Endothelial cell (in vitro differentiated cells): ENCODE measurements at regions not wholly inside any gene's neighbourhood (a gene's known extent, or its start where the extent isn't known, plus 50 kb on each side); places are given as distances from the start of the nearest gene placed in this dataset.
A peak's percentile ranks its signal among the peaks of the same experiment; 100 is the strongest.

Experiments used
- DNase-seq: peaks from one replicate; pipeline ENCODE4 v3.0.0; 2021; ENCODE audit warnings: low spot score
- H3K27ac Mint-ChIP-seq: one replicate; pipeline ENCODE4 v1.8.0; 2021; ENCODE audit warnings: mixed read lengths, inconsistent platforms; ENCODE audit not compliant: unreplicated experiment
- H3K27me3 Mint-ChIP-seq: one replicate; pipeline ENCODE4 v1.8.0; 2021; ENCODE audit warnings: mild to moderate bottlenecking, moderate library complexity, mixed read lengths, inconsistent platforms; ENCODE audit not compliant: unreplicated experiment
- H3K36me3 Mint-ChIP-seq: one replicate; pipeline ENCODE4 v1.8.0; 2021; ENCODE audit warnings: mild to moderate bottlenecking, low read depth, mixed read lengths, inconsistent platforms; ENCODE audit not compliant: unreplicated experiment
- H3K4me1 Mint-ChIP-seq: one replicate; pipeline ENCODE4 v1.8.0; 2021; ENCODE audit warnings: mild to moderate bottlenecking, mixed read lengths, inconsistent platforms; ENCODE audit not compliant: unreplicated experiment
- H3K4me3 Mint-ChIP-seq: one replicate; pipeline ENCODE4 v1.8.0; 2021; ENCODE audit warnings: mild to moderate bottlenecking, mixed read lengths, inconsistent platforms; ENCODE audit not compliant: unreplicated experiment
- H3K9me3 Mint-ChIP-seq: one replicate; pipeline ENCODE4 v1.8.0; 2021; ENCODE audit warnings: mixed read lengths, inconsistent platforms; ENCODE audit not compliant: unreplicated experiment
- CTCF ChIP-seq: fragments of 200-600 bp; sonication (generic); IDR thresholded peaks from one replicate; pipeline ENCODE4 v1.5.0; 2021; ENCODE audit warnings: antibody characterized with exemption; ENCODE audit not compliant: unreplicated experiment

GRCh38 chr10:30534465-30535144, 94.9 kb downstream of the LYZL2 start:
- DNase-seq, result peak; percentile 68
- Mint-ChIP-seq H3K36me3 (no peaks in the 10 kb centered on the region), H3K4me3 (no peak overlapping the region), H3K27me3 (peaks cover 2% of the 10 kb centered on the region), H3K27ac (no peak overlapping the region), H3K9me3 (no peaks in the 10 kb centered on the region), H3K4me1 (no peaks in the 10 kb centered on the region)
- TF ChIP-seq CTCF, result peak; percentile 83

GRCh38 chr10:30531751-30532530, 97.6 kb downstream of the LYZL2 start:
- TF ChIP-seq CTCF, result no peak
- Mint-ChIP-seq H3K27ac (no peak overlapping the region), H3K4me1 (no peaks in the 10 kb centered on the region), H3K4me3 (no peak overlapping the region), H3K27me3 (peaks cover 2% of the 10 kb centered on the region), H3K36me3 (no peaks in the 10 kb centered on the region), H3K9me3 (no peaks in the 10 kb centered on the region)
- DNase-seq, result no peak

- Mint-ChIP-seq H3K9me3 (no peaks in the 10 kb centered on the region), H3K4me3 (no peak overlapping the region), H3K27me3 (peaks cover 4% of the 10 kb centered on the region), H3K27ac (no peak overlapping the region), H3K36me3 (no peaks in the 10 kb centered on the region), H3K4me1 (no peaks in the 10 kb centered on the region)
- TF ChIP-seq CTCF, result no peak
- DNase-seq, result no peak
Measured at GRCh38 chr10:30529373-30529998, 95.5 kb downstream of the MAP3K8 start.

GRCh38 chr10:30528429-30528786, 94.4 kb downstream of the MAP3K8 start:
- Mint-ChIP-seq H3K27me3 (peaks cover 4% of the 10 kb centered on the region), H3K36me3 (no peaks in the 10 kb centered on the region), H3K4me3 (no peak overlapping the region), H3K9me3 (no peaks in the 10 kb centered on the region), H3K4me1 (no peaks in the 10 kb centered on the region), H3K27ac (no peak overlapping the region)
- DNase-seq, result no peak
- TF ChIP-seq CTCF, result no peak
